HG03460 (cell line): ENCODE measurements at regions not wholly inside any gene's neighbourhood (a gene's known extent, or its start where the extent isn't known, plus 50 kb on each side); places are given as distances from the start of the nearest gene placed in this dataset.

Experiments used
- ATAC-seq: cut with Tn5 transposase; IDR thresholded peaks from one replicate; pipeline ENCODE4 v1.9.1; 2021; ENCODE audit not compliant: unreplicated experiment

DNA sequence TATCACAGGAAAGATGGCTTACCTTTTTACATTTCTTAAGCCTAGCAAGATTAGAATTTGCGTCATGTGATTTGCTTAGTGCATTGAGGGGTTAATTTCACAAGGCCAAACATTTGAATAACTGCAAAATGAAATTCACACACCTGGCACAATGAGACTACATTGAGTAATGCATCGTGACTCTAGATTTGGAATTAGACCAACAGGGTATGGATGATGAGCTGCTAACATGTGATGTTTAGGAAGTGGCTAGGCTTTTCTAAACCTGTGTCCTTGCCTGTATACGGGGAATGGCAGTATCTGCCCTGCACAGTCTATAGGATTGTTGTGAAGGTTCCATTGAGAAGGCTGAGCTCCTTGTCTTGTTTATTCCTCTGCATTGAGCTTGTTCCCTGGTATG lies 160.1 kb downstream of the MFSD1 start:
- ATAC-seq: no peak

DNA sequence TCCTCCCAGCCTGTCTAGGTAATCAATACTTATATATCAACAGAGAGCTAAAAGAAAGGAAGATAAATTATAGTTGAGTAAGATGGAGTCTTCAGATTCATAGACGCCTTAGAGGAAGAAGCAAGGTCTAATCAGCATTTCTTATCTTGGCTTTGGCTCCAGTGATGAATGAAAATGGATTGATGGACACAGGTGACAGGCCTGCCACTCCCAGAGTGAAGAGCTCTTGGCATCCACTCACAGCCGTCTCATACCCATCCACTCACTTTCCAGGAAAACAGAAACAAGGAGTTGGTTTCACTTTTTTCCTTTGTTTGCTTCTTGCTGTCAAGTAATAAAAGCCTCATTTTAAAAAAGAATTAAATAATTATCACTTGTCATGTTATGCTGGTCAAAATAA lies 168.2 kb downstream of the MFSD1 start:
- ATAC-seq: no peak

DNA sequence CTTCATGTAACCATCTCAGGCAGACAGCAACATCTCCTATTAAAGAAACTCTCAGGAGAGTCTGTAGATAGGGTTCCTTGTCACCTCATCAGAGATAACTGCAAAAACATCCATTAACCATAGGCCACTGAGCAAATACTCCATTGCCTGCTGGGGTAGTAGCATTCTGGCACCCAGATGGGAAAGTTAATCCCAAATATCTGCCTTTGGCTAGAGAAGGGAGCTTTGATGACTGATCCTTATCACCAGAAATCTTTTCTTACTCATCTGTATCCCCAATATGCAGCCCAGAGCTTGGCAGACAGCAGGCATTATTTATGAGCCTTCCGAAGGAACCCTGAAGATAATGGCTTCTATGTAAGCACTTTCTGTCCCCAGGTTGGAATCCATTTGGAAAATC lies 173.1 kb downstream of the MFSD1 start:
- ATAC-seq: no peak

DNA sequence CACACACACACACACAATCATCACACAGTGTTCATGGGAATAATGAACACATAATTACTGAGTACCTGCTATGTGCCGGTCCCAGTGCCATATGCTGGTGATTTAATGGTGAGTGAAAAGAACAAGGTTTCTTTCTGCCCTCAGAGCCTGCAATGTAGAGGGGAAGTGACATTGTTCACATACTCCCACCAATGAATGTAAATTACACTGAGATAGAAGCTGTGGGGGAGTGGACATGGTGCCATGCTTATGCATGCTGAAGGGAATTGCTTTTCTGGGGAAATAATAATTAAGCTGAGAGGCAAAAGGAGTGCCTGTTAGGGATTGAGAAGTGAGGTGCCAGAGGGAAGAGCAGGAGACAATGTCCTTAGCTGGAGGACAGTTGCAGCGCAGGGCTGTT lies 175.1 kb downstream of the MFSD1 start:
- ATAC-seq: no peak

DNA sequence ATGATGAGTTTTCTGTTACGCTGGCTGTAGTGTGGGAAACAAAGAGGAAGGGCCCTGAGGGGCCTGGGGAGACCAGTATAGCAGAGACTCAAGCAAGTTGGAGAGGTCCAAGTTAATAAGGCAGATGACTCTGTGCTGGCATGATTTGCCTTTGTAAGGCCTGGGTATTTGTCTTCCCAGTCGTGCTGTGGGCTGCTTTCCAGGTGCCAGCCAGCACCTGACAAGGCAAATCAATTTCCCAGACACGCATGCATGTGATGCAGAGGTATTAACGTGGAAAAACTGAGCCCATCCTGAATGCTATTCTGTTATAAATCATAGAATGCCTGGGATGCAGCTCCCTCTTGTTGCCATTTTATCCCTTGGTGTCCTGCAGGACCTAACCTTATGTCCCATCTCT lies 175.6 kb downstream of the MFSD1 start:
- ATAC-seq: no peak

DNA sequence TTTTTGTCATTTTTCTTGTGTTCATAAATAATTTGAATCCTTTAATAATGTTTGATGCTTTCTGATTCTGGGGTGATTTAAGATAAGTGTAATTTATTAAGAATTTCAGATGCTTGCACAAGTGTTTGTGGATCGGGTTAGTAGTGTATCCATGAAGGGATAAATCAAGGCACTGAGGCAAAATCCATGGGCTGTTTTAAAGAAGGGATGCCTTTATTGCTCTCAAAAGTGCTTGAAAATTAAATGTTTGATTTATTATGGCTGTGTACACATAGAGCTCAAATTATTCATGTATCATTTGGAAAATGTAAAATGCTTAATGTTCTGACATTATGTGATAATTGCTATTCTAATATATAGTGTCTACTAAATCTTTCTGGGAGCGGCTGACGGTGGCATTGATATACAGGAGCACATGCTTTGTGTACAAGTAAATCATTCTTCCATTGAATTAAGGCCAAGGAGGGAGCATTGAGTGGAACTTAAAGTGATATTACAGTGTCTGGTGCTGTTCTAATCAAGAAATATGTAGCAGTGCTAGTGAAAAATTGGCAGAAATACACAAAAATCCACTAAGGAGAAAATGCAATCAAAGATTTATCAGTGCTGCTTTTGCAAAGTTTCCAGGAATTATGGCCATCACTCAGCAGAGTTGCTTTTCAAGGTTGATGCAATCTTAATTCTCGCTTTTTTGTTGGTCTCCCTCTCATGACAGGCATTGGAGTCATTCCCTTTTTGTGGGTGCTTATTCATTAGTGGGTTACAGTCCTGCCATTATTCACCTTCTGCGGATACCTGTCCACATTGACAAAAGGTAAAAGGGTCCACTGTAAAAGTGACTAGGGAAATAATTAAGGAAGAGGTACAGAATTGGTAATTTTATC lies 181.6 kb downstream of the MFSD1 start:
- ATAC-seq: no peak

DNA sequence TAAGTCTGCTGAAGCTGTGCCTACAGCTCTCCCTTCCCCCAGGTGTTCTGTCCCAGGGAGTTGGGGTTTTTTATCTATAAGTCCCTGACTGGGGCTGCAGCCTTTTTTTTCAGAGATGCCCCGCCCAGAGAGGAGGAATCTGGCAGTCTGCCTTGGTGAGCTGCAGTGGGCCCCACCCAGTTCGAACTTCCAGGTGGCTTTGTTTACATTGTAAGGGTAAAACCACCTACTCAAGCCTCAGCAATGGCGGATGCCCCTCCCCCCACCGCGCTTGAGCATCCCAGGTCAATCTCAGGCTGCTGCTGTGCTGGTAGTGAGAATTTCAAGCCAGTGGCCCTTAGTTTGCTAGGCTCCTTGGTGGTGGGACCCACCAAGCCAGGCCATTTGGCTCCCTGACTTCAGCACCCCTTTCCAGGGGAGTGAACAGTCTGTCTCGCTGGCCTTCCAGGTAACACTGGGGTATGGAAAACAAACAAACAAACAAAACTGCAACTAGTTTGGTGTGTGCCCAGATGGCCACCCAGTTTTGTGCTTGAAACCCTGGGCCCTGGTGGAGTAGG lies 189.4 kb downstream of the MFSD1 start:
- no peak for ATAC-seq

DNA sequence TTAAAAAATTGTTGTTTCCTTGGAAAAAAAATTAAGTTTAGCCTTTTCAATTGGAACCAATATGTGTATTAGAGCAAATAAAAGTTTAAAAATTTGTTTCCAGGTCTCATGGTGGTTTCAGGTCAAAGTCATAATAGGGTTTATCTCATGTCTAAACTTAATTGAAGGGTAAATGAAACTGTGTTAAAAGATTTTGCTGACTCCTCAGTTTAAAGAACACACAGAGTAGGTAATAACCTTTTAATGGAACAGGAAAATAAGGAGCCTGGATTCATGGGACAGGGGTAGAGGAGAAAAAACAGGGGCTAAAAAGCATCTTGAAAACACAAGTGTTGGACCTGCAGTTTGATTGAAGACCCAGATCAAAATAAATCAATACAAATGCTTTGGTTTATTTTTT lies 190.6 kb downstream of the MFSD1 start:
- no peak for ATAC-seq

DNA sequence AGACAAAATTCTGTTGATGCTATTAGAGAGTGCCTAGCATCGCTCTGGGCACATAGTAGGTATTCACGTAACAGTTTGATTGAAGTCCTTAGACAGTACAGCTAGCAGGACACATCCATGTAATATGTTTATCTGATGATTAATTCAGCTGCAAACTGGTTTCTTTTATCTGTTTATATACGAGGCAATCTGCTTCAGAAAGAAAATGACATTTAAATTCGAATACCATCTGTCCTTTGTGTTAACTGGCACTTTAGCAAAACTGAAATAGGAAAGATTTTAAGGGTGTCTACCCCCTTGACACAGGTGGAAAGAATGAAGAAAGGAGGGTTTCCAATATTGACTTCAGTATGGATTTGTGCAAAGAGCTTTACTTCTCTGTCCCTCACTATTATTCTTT lies 192.5 kb downstream of the MFSD1 start:
- no peak for ATAC-seq

DNA sequence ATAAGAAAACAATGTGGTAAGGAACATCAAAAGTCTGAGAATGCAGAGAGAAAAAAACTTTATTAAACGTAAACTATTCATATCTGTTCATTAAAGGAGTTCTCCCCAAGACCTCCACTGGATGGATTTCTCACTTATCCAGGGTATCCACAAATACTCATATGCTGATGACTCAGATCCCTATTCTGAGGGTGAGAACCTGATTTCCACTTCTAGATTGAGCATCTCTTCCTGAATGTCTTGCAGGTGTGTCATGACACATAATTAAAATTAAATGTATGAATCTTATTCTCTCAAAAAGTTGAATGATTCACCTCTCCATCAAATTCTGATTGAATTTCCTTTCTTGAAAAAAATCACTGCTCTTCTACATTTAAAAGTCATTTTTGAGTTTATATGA lies 199.9 kb downstream of the MFSD1 start:
- ATAC-seq: no peak

DNA sequence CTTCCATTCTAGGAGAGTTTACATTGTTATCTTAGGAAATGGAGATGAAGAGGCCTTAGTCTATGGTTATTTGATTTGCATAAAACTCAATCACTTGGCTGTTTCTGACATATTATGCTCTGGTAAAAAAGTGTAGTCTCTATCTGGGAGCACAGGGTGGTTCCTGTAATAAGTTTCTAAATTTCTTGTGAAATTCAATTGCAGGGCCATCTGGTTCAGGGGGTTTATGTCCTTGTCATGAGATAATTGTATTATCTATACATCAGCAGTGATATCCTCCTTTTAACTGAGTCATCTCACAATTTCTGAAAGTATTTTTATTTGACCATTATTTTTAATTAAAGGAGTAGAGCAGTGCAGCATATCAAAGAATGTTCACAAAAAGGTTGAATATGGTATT lies 203.3 kb downstream of the MFSD1 start:
- ATAC-seq: no peak

DNA sequence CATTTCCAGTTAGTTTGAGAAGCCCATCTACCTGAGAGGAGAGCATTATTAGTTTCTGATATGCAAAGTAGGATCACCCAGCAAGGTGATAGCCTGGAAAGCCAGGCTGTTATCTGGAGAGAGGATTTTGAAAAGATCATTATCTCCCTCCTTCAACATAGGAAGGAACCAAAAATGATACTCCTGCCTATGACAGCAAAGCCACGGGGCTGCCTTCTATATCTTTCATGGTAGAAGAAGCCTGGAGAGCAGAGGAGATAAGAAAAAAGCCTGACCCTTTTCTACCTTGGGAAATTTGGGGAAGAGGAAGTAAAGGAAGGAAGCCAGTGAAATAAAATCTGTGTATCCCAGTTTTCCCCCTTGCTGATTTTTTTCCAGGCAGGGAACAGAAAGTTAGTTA lies 205.5 kb downstream of the MFSD1 start:
- ATAC-seq: no peak

DNA sequence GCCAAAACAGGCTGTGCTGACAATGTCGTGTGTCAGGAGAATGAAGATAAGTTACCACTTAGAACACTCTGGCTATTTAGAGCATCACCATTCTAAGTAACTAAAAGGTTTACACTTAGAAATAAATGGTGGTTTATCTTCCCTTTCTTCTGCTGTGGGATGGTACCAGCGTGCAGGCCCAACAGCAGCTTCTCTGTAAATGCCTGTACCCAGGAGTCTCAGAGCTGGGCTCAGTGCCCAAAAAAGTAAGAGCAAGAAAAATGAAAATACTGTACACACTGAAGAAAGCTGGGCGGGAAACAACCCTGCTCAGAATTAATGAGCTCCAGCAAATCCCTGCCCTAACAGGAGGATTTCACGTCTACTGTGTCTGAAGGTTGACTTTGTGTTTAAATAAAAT lies 206.5 kb downstream of the MFSD1 start:
- no peak for ATAC-seq

DNA sequence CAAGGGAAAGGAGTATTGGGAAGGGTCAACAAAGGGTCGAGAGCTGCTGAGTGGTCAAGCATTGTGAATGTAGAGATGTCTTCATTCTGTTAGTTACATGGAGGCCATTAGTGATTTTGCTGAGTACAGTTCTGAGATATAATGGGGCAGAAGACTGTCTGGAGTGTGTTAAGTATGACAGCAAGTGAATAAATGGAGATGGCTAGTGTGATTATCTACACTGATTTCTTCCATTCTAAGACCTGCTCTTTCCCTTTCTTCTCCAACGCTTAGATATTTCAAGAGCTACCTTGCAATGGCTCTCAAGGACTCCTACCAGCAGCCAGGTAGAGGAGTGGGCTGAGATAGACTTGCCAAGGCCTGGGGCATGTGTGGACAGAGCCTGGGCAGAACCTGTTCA lies 216.5 kb downstream of the MFSD1 start:
- no peak for ATAC-seq

DNA sequence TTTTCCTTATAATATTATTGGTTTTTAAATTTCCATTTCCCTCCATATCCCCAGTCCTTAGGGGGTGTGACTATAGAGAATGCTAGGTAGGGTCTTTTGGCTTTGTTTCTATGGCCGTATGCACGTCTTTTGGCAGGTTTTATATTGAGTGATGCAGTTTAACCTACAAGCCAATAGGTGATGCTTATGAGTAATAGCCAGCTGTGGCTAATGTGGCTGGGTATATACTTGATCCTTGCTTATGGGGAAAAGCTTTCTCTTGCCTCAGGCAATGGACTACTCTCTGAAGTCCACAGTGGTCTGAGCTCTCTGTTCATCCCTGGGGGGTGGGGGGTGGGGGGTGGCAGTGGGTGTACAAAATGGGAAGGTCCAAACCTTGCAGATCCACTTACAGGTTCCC lies 223.9 kb downstream of the MFSD1 start:
- ATAC-seq: no peak

DNA sequence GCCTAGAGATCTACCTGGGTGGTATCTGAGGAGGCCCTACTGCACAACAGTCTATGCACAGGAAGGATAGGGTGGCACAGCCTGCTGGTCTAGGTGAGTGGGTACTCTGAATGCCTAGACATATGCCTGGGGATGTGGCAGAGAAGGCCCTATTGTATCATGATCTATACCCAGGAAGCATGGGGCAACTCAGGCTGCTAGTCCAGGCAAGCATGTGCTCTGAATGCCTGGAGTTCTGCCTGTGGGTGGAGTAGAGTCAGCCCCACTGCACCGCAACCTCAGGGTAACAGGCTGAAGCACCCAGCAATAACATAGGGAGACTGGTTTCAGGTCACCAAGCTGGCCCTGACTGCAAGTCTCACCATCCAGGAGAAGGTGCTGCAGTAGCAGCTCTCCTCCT lies 224.7 kb downstream of the MFSD1 start:
- ATAC-seq: no peak

DNA sequence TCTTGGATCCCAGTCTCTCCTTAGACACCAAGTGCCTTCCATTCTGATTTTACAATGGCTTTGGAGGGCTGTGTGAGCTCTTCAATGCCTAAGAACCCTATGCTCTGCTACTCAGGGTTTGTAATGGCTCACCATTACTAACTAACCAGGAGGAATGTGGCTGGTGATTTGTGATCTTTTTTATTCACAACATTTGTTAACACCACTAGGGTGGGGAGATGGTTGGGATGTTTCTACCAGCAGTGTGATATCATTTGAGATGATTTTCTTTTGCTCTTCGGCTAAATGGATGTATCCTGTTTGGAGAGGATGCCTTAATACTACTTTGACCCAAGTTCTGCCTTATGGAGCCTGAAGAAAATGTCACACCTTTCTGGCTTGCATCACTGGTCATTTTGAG lies 226.9 kb downstream of the MFSD1 start:
- ATAC-seq: no peak

DNA sequence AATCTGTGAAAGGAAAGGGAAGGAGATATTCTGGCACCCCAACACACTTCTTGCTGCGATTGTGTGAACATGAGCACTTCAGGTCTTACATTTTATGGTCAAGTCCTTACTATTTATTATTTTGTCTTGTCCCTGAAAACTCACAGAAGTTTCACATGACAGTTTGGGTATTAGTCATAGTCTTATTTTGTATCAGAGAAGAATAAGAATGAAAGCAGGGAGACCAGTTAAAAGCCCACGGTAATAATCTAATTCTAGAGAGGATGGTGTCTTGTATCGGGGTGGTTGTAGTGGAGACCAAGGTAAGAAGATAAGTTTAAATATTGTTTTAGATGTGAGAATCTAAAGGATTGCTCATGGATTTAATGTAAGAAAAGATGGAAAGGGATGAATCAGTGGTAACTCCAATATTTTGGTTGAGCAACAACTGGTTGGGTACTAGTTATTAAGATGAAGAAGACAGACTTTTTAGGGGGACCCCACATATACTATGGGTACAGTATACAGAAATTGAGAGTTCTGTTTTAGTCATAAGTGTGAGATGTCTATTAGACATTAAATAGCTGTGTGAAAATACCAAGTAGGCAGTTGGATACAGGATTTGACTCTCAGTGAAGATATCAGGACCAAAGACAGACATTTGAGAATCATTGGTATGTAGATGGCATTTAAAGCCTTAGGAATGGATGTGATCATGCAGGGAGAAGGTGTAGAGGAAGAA lies 227.6 kb downstream of the MFSD1 start:
- ATAC-seq: no peak

DNA sequence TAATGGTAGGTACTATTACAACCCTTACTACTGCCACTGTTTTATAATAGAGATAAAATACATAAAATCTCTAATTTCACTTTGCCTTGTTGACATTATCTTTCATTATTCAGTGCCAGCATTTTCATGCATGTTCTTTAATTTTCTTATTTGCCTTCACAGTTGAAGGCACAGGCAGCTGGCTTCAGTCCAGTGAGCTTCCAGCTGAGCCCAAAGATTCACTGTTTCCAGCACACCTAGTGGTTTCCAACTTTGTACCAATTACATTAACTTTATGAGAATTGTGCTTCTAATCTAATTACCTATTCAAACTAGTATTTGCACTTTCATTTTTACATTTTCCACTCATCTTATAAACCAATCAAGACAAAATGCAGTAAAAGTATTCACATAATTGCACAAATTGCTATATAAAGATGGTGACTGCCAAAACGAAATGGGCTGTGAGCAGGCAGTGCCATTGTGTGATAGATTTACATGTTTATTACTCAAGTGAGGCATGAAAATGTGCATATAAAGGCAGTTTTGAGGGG lies 228.3 kb downstream of the MFSD1 start:
- no peak for ATAC-seq

DNA sequence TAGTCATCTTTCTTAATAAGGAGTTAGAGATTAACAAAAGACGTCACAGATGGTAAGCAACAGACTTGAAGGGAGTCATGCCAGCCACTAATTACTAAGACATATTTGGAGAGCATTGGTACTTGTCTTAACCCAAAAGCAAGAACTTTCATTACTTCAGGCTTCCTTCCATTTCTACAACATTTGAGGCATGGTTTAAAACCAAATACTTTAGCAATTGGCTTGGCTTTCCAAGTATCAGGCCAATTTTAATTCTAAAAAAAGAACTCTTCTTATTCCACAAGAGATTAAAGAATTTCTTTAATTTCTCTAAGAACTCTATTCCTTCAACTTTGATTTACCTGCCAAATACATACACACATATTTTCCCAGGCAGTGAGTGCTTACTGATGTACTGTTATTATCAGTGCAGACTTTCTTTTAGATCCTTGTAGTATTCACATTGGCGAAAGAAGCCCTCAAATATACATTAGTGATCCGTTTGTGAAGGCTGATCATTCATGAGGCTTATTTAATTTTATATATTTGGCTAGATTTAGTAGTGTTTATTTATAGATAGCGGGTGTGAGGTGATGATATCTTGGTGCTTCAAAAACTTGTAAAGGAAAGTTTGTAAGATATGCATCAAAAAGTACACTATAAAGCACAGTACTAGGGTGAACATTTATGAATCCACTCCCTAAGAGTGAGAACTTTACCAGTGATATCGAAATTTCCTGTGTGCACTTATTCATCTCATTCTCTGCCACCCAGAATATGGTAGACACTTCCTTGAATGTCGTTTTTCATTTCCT lies 229.2 kb downstream of the MFSD1 start:
- no peak for ATAC-seq

DNA sequence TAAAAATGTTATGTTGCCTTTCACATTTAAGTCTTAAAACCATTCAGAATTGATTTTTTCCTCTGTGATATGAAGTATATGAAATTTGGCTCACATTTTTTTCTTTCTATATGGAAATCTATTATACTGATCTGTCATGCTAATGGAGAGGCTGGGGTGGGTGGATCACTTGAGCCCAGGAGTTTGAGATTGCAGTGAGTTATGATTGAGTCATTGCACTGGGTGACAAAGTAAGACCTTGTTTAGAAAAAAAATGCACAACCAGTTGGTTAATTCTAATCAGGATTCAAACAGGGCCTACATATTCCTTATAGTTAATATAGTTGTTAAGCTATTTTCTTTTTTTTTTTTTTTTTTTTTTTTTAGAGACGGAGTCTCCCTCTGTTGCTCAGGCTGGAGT lies 230.5 kb downstream of the MFSD1 start:
- ATAC-seq: no peak
